Dedifferentiated amniotic fluid mesenchymal stem cell (primary cell): ENCODE measurements at regions not wholly inside any gene's neighbourhood (a gene's known extent, or its start where the extent isn't known, plus 50 kb on each side); places are given as distances from the start of the nearest gene placed in this dataset.
"Not testable (repeated sequence)": the region's sequence is repeated elsewhere in the genome, so short reads cannot be mapped to it uniquely, and the experiment has no call there.

Experiments used
- DNase-seq: peaks from one replicate; pipeline ENCODE4 v3.0.0-alpha.2; 2016; ENCODE audit errors: extremely low spot score

GRCh38 chr20:23299673-23300050 lies 50.9 kb upstream of the NXT1 start:
- no peak for DNase-seq

GRCh38 chr20:23298926-23299672 lies 51.5 kb upstream of the NXT1 start:
- DNase-seq, result no peak

- DNase-seq, result no peak
Observed at GRCh38 chr20:23298155-23298554, 52.4 kb upstream of the NXT1 start.

- DNase-seq, result no peak
Observed at GRCh38 chr20:23296841-23297701, 53.5 kb upstream of the NXT1 start.

GRCh38 chr20:23295934-23296333 lies 54.7 kb upstream of the NXT1 start:
- no peak for DNase-seq

- DNase-seq, result no peak
Observed at GRCh38 chr20:23294671-23295070, 55.9 kb upstream of the NXT1 start.

GRCh38 chr20:23294166-23294565 lies 56.4 kb upstream of the NXT1 start:
- DNase-seq, result no peak

- no peak for DNase-seq
Observed at GRCh38 chr20:23293689-23294088, 56.9 kb upstream of the NXT1 start.

GRCh38 chr20:23292311-23292710 lies 58.3 kb upstream of the NXT1 start:
- not testable (repeated sequence) for DNase-seq

GRCh38 chr20:23291575-23292240 lies 58.9 kb upstream of the NXT1 start:
- DNase-seq, result no peak

- DNase-seq, result no peak
Observed at GRCh38 chr20:23290761-23291574, 59.6 kb upstream of the NXT1 start.

- no peak for DNase-seq
Observed at GRCh38 chr20:23289724-23290395, 60.7 kb upstream of the NXT1 start.

GRCh38 chr20:23289249-23289648 lies 61.3 kb upstream of the NXT1 start:
- DNase-seq, result no peak

- no peak for DNase-seq
Observed at GRCh38 chr20:23287354-23288190, 63.0 kb upstream of the NXT1 start.

- no peak for DNase-seq
Observed at GRCh38 chr20:23286346-23286745, 64.2 kb upstream of the NXT1 start.

GRCh38 chr20:23285536-23285935 lies 65.1 kb upstream of the NXT1 start:
- DNase-seq, result no peak

- DNase-seq, result no peak
Observed at GRCh38 chr20:23284009-23284408, 66.6 kb upstream of the NXT1 start.

- no peak for DNase-seq
Observed at GRCh38 chr20:23283096-23283850, 67.3 kb upstream of the NXT1 start.

GRCh38 chr20:23282546-23282945 lies 68.0 kb upstream of the NXT1 start:
- no peak for DNase-seq

GRCh38 chr20:23282111-23282510 lies 68.5 kb upstream of the NXT1 start:
- DNase-seq, result no peak
